ENCODE measurements at regions not wholly inside any gene's neighbourhood (a gene's known extent, or its start where the extent isn't known, plus 50 kb on each side); places are given as distances from the start of the nearest gene placed in this dataset.

- no peak for DNase-seq
Measured at GRCh38 chr18:34159691-34160185, 65.0 kb downstream of the NOL4 start.

GRCh38 chr18:34158881-34159690, 65.6 kb downstream of the NOL4 start:
- peak; percentile 87 for DNase-seq

- DNase-seq, result no peak
Measured at GRCh38 chr18:34153711-34154110, 71.0 kb downstream of the NOL4 start.

GRCh38 chr18:34131006-34131405, 93.7 kb downstream of the NOL4 start:
- no peak for DNase-seq

GRCh38 chr18:34128436-34128835, 96.3 kb downstream of the NOL4 start:
- no peak for DNase-seq

GRCh38 chr18:34126121-34126520, 98.6 kb downstream of the NOL4 start:
- peak; percentile 30 for DNase-seq

- DNase-seq, result peak; percentile 56
Measured at GRCh38 chr18:34122724-34123334, 101.9 kb downstream of the NOL4 start.

- DNase-seq, result peak; percentile 65
Measured at GRCh38 chr18:34121200-34121721, 103.5 kb downstream of the NOL4 start.

- no peak for DNase-seq
Measured at GRCh38 chr18:34120294-34120693, 104.4 kb downstream of the NOL4 start.

- DNase-seq, result peak; percentile 76
Measured at GRCh38 chr18:34117319-34117718, 107.4 kb downstream of the NOL4 start.

- no peak for DNase-seq
Measured at GRCh38 chr18:34115409-34116081, 109.2 kb downstream of the NOL4 start.

GRCh38 chr18:34114996-34115395, 109.7 kb downstream of the NOL4 start:
- no peak for DNase-seq

GRCh38 chr18:34108206-34108605, 116.5 kb downstream of the NOL4 start:
- DNase-seq, result no peak

GRCh38 chr18:34098109-34098508, 126.6 kb downstream of the NOL4 start:
- no peak for DNase-seq

- DNase-seq, result no peak
Measured at GRCh38 chr18:34097312-34097711, 127.4 kb downstream of the NOL4 start.

GRCh38 chr18:34094148-34094547, 130.6 kb downstream of the NOL4 start:
- no peak for DNase-seq

- DNase-seq, result no peak
Measured at GRCh38 chr18:34092796-34093195, 131.9 kb downstream of the NOL4 start.

- DNase-seq, result no peak
Measured at GRCh38 chr18:34086370-34086769, 138.3 kb downstream of the NOL4 start.

- DNase-seq, result peak; percentile 1
Measured at GRCh38 chr18:34085140-34085739, 139.5 kb downstream of the NOL4 start.

- DNase-seq, result no peak
Measured at GRCh38 chr18:34084635-34085034, 140.1 kb downstream of the NOL4 start.

GRCh38 chr18:34083910-34084535, 140.7 kb downstream of the NOL4 start:
- DNase-seq, result no peak

- DNase-seq, result no peak
Measured at GRCh38 chr18:34077599-34077998, 147.1 kb downstream of the NOL4 start.

All from NCI-H2171 (cell line).